WTC11 (cell line): ENCODE measurements at regions not wholly inside any gene's neighbourhood (a gene's known extent, or its start where the extent isn't known, plus 50 kb on each side); places are given as distances from the start of the nearest gene placed in this dataset.

Experiments
- CREB1 ChIP-seq: sonication (generic); formaldehyde crosslinking; IDR thresholded peaks from 2 replicates; pipeline ENCODE4 v1.8.0; 2023; ENCODE audit warnings: mild to moderate bottlenecking, missing genetic modification reagents
- FOXP1 ChIP-seq: sonication (generic); formaldehyde crosslinking; IDR thresholded peaks from 2 replicates; pipeline ENCODE4 v1.8.0; 2022; ENCODE audit warnings: missing genetic modification reagents, mild to moderate bottlenecking, moderate library complexity, borderline replicate concordance
- IRF2 ChIP-seq: sonication (generic); formaldehyde crosslinking; IDR thresholded peaks from 2 replicates; pipeline ENCODE4 v1.8.0; 2022; ENCODE audit warnings: low read depth, missing genetic modification reagents, borderline replicate concordance
- KAT7 ChIP-seq: sonication (generic); formaldehyde crosslinking; IDR thresholded peaks from 2 replicates; pipeline ENCODE4 v1.8.1; 2023; ENCODE audit warnings: missing genetic modification reagents, mild to moderate bottlenecking, borderline replicate concordance
- NR1H2 ChIP-seq: sonication (generic); formaldehyde crosslinking; IDR thresholded peaks from 2 replicates; pipeline ENCODE4 v1.9.0; 2021; ENCODE audit warnings: mild to moderate bottlenecking, moderate library complexity, missing genetic modification reagents
- NR3C1 ChIP-seq: sonication (generic); formaldehyde crosslinking; conservative IDR thresholded peaks from 2 replicates; pipeline ENCODE4 v1.8.1; 2023; ENCODE audit warnings: low read depth, mild to moderate bottlenecking, missing genetic modification reagents
- SMAD3 ChIP-seq: sonication (generic); formaldehyde crosslinking; IDR thresholded peaks from 2 replicates; pipeline ENCODE4 v1.8.0; 2022; ENCODE audit warnings: missing genetic modification reagents, mild to moderate bottlenecking, borderline replicate concordance
- TCF7 ChIP-seq: sonication (generic); formaldehyde crosslinking; IDR thresholded peaks from 2 replicates; pipeline ENCODE4 v1.8.0; 2022; ENCODE audit warnings: mild to moderate bottlenecking, low read depth, missing genetic modification reagents, moderate library complexity
- TEAD1 ChIP-seq: sonication (generic); formaldehyde crosslinking; IDR thresholded peaks from 2 replicates; pipeline ENCODE4 v1.8.0; 2022; ENCODE audit warnings: mild to moderate bottlenecking, missing genetic modification reagents
- ZBTB21 ChIP-seq: sonication (generic); formaldehyde crosslinking; IDR thresholded peaks from 2 replicates; pipeline ENCODE4 v1.8.1; 2023; ENCODE audit warnings: mild to moderate bottlenecking, missing genetic modification reagents, borderline replicate concordance
- ZNF416 ChIP-seq: fragments of 250-450 bp; sonication (Bioruptor Pico); IDR thresholded peaks from 2 replicates; pipeline ENCODE4 v1.9.0; 2021; ENCODE audit warnings: mild to moderate bottlenecking, inconsistent platforms
- TF ChIP-seq, protein P1 (sequence below): fragments of 200-600 bp; IDR thresholded peaks from 2 replicates; pipeline ENCODE4 v1.8.0; 2022; ENCODE audit warnings: antibody characterized with exemption

DNA sequence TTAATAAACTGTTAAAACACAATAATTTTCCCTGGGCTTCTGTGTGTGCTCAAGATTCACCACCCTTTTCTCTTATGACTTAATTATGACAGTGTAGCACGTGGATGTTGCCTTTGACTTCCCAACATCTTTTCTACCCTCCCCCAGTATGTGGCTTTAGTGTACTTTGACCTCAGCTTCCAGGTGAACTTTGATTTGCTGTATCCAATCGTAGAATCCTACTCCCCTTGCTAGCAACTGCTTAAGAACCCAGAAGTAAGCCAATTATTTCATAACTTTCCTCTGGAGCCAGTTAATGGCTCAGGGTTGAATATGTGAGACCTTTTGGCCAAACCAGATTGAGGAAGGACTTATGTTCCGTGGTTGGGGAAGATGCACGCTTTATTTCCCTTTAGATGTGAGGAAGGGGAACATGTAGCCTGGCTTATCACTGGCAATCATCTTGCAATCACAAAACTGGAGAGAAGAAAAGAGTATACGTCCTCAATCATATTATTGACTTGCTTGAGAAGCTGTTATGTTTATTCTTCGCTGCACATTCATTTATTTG is 259.6 kb upstream of the ATP2B1 start:
- TF ChIP-seq NR1H2 (CRISPR knock-in tag) (no peak), ZNF416 (no peak), CREB1 (no peak), NR3C1 (no peak), TCF7 (no peak), KAT7 (CRISPR knock-in tag) (no peak), FOXP1 (CRISPR knock-in tag) (no peak), IRF2 (CRISPR knock-in tag) (no peak), SMAD3 (CRISPR knock-in tag) (no peak), TEAD1 (CRISPR knock-in tag) (no peak), ZBTB21 (CRISPR knock-in tag) (no peak)
- TF ChIP-seq, protein P1, sequence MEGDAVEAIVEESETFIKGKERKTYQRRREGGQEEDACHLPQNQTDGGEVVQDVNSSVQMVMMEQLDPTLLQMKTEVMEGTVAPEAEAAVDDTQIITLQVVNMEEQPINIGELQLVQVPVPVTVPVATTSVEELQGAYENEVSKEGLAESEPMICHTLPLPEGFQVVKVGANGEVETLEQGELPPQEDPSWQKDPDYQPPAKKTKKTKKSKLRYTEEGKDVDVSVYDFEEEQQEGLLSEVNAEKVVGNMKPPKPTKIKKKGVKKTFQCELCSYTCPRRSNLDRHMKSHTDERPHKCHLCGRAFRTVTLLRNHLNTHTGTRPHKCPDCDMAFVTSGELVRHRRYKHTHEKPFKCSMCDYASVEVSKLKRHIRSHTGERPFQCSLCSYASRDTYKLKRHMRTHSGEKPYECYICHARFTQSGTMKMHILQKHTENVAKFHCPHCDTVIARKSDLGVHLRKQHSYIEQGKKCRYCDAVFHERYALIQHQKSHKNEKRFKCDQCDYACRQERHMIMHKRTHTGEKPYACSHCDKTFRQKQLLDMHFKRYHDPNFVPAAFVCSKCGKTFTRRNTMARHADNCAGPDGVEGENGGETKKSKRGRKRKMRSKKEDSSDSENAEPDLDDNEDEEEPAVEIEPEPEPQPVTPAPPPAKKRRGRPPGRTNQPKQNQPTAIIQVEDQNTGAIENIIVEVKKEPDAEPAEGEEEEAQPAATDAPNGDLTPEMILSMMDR = no peak
